ENCODE measurements at regions not wholly inside any gene's neighbourhood (a gene's known extent, or its start where the extent isn't known, plus 50 kb on each side); places are given as distances from the start of the nearest gene placed in this dataset.

GRCh38 chr11:33630936-33631748, 69.5 kb downstream of the C11orf91 start:
- TF ChIP-seq CTCF (IDR thresholded peaks at IDR 0.05; ENCODE audit: poor library complexity): no peak
- TF ChIP-seq EZH2 (IDR thresholded peaks at IDR 0.05; ENCODE audit: borderline replicate concordance): no peak

Data from hepatocyte (in vitro differentiated cells).